ENCODE measurements at regions not wholly inside any gene's neighbourhood (a gene's known extent, or its start where the extent isn't known, plus 50 kb on each side); places are given as distances from the start of the nearest gene placed in this dataset.

DNA sequence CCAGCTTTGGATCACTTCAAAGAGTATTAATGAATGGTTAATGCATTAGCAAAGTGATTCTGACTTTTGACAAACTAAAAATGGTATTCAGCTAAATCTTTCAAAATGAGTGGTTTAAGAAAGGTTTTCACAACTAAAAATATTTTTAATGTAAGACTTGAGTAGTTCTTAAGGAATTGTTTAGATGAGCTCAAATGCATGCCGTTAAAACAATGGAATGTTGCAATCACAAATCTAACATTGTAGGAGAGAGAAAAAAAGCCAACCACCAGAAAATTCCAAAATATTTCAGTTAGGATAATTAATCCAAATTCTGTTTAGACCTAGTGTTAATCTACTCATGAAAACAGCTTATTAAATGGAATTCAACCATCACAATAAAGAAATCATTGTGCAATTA is 1044.8 kb upstream of the SLC10A2 start:
- TF ChIP-seq POLR2A (IDR thresholded peaks at IDR 0.05) (no peak), POLR2AphosphoS5 (IDR thresholded peaks at IDR 0.05) (no peak)
- TF ChIP-seq, protein P1, sequence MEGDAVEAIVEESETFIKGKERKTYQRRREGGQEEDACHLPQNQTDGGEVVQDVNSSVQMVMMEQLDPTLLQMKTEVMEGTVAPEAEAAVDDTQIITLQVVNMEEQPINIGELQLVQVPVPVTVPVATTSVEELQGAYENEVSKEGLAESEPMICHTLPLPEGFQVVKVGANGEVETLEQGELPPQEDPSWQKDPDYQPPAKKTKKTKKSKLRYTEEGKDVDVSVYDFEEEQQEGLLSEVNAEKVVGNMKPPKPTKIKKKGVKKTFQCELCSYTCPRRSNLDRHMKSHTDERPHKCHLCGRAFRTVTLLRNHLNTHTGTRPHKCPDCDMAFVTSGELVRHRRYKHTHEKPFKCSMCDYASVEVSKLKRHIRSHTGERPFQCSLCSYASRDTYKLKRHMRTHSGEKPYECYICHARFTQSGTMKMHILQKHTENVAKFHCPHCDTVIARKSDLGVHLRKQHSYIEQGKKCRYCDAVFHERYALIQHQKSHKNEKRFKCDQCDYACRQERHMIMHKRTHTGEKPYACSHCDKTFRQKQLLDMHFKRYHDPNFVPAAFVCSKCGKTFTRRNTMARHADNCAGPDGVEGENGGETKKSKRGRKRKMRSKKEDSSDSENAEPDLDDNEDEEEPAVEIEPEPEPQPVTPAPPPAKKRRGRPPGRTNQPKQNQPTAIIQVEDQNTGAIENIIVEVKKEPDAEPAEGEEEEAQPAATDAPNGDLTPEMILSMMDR (IDR thresholded peaks at IDR 0.05), result no peak

Data from breast epithelium (tissue), 3 donors.